ENCODE measurements at regions not wholly inside any gene's neighbourhood (a gene's known extent, or its start where the extent isn't known, plus 50 kb on each side); places are given as distances from the start of the nearest gene placed in this dataset.
A peak's percentile ranks its signal among the peaks of the same experiment; 100 is the strongest.

- no peaks in the 10 kb centered on the region for H3K27me3 Mint-ChIP-seq
- H3K27ac Mint-ChIP-seq: no peak overlapping the region
- H3K9me3 Mint-ChIP-seq: no peaks in the 10 kb centered on the region
- peak overlapping the region; percentile 29 for H3K4me3 Mint-ChIP-seq
- TF ChIP-seq, protein P1, sequence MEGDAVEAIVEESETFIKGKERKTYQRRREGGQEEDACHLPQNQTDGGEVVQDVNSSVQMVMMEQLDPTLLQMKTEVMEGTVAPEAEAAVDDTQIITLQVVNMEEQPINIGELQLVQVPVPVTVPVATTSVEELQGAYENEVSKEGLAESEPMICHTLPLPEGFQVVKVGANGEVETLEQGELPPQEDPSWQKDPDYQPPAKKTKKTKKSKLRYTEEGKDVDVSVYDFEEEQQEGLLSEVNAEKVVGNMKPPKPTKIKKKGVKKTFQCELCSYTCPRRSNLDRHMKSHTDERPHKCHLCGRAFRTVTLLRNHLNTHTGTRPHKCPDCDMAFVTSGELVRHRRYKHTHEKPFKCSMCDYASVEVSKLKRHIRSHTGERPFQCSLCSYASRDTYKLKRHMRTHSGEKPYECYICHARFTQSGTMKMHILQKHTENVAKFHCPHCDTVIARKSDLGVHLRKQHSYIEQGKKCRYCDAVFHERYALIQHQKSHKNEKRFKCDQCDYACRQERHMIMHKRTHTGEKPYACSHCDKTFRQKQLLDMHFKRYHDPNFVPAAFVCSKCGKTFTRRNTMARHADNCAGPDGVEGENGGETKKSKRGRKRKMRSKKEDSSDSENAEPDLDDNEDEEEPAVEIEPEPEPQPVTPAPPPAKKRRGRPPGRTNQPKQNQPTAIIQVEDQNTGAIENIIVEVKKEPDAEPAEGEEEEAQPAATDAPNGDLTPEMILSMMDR (conservative IDR thresholded peaks at IDR 0.05): no peak
- peaks cover 15% of the 10 kb centered on the region for H3K4me1 Mint-ChIP-seq (ENCODE audit: unreplicated experiment)
- DNase-seq (ENCODE audit: extremely low spot score, unreplicated experiment): no peak
- no peaks in the 10 kb centered on the region for H3K36me3 Mint-ChIP-seq
Measured at GRCh38 chr1:184272175-184272866, 114.5 kb upstream of the C1orf21 start.

GRCh38 chr1:184276416-184276815 lies 110.4 kb upstream of the C1orf21 start:
- no peak overlapping the region for H3K27ac Mint-ChIP-seq
- no peaks in the 10 kb centered on the region for H3K9me3 Mint-ChIP-seq
- peaks cover 8% of the 10 kb centered on the region for H3K4me1 Mint-ChIP-seq (ENCODE audit: unreplicated experiment)
- no peak for DNase-seq (ENCODE audit: extremely low spot score, unreplicated experiment)
- no peak overlapping the region for H3K4me3 Mint-ChIP-seq
- H3K27me3 Mint-ChIP-seq: no peaks in the 10 kb centered on the region
- no peaks in the 10 kb centered on the region for H3K36me3 Mint-ChIP-seq
- TF ChIP-seq, protein P1 (conservative IDR thresholded peaks at IDR 0.05): no peak

- Mint-ChIP-seq H3K27me3 (no peaks in the 10 kb centered on the region), H3K27ac (no peak overlapping the region), H3K4me3 (no peak overlapping the region), H3K9me3 (no peaks in the 10 kb centered on the region), H3K36me3 (no peaks in the 10 kb centered on the region), H3K4me1 (ENCODE audit: unreplicated experiment) (no peaks in the 10 kb centered on the region)
- TF ChIP-seq, protein P1 (conservative IDR thresholded peaks at IDR 0.05): no peak
- no peak for DNase-seq (ENCODE audit: extremely low spot score, unreplicated experiment)
Measured at GRCh38 chr1:184279911-184280458, 106.8 kb upstream of the C1orf21 start.

DNA sequence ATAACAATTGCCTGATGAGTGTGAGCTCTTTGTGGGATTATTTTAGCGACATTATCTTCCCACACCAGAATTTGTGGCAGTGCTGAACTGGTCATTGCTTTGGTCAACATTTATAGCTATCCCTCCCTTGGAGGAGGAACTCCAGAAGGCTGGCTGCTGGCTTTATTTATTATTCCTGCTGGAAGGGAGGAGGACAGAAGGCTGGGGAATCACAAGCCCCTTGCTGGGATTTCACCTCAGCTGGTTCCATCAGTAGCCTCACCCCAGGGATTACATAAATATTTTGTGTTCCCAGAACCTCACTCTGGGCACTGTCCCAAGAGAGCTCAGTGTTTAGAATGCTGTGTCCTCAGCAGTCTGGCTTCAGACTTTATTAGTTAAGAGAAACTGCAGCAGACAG lies 102.8 kb upstream of the C1orf21 start:
- DNase-seq (ENCODE audit: extremely low spot score, unreplicated experiment): no peak
- no peak overlapping the region for H3K27ac Mint-ChIP-seq
- H3K4me1 Mint-ChIP-seq (ENCODE audit: unreplicated experiment): no peaks in the 10 kb centered on the region
- H3K9me3 Mint-ChIP-seq: peaks cover 7% of the 10 kb centered on the region
- H3K36me3 Mint-ChIP-seq: no peaks in the 10 kb centered on the region
- H3K4me3 Mint-ChIP-seq: no peak overlapping the region
- H3K27me3 Mint-ChIP-seq: no peaks in the 10 kb centered on the region
- TF ChIP-seq, protein P1 (conservative IDR thresholded peaks at IDR 0.05): no peak

DNA sequence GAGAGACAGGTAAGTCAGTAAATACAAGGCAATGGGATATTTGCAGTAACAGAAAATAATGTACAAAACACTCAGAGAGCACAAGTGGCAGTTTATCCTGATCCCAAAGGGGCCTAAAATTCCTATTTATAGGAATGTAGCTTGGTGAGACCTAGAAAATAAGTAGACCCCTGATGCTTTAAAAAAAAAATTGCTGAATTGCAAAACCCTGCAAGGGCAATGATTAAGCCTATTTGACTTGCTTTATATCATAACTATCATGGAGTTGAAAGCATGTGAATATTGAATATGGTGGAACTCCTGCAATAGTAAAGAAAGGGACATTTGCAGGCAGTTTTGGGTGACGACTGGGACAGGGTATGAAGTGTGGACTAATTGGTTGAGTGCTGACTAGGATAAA lies 101.9 kb upstream of the C1orf21 start:
- TF ChIP-seq, protein P1 (conservative IDR thresholded peaks at IDR 0.05): no peak
- no peak for DNase-seq (ENCODE audit: extremely low spot score, unreplicated experiment)
- Mint-ChIP-seq H3K4me3 (no peak overlapping the region), H3K27me3 (no peaks in the 10 kb centered on the region), H3K27ac (no peak overlapping the region), H3K4me1 (ENCODE audit: unreplicated experiment) (no peaks in the 10 kb centered on the region), H3K9me3 (peaks cover 7% of the 10 kb centered on the region), H3K36me3 (no peaks in the 10 kb centered on the region)
